Fibroblast of lung (primary cell): ENCODE measurements at regions not wholly inside any gene's neighbourhood (a gene's known extent, or its start where the extent isn't known, plus 50 kb on each side); places are given as distances from the start of the nearest gene placed in this dataset.

Experiments
- EZH2 ChIP-seq: IDR thresholded peaks from 2 replicates; pipeline ENCODE4 v1.5.1; 2012; ENCODE audit warnings: low read length, control low read depth, mild to moderate bottlenecking; ENCODE audit errors: missing control alignments
- TF ChIP-seq, protein P1 (sequence below), 2 donors: IDR thresholded peaks in 1 of 2; conservative IDR thresholded peaks in 1 of 2; 1 replicate in 1 of 2; 2 replicates in 1 of 2; pipeline ENCODE4 v1.5.1; 2011 to 2012; ENCODE audit warnings: low read length in 2 of 2, control low read depth in 1 of 2, inconsistent platforms in 1 of 2, low read depth in 1 of 2, mild to moderate bottlenecking in 1 of 2

DNA sequence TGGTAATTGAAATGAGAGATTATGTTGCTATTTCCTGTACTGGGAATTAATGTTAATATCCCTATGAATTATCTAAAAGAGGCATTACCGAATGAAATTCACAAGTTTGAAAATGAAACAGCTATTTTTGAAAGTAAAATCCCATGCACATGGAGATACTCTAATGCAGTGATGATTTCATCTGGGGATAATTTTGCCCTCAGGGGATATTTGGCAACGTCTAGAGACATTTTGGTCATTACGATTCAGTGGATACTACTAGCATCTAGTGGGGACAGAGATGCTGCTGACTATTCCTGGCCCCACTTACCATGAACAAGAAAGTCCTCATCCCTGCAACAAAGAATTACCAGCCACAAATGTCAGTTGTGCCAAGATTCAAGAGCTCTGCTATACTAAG lies 500.9 kb downstream of the EFNA5 start:
- TF ChIP-seq, protein P1, sequence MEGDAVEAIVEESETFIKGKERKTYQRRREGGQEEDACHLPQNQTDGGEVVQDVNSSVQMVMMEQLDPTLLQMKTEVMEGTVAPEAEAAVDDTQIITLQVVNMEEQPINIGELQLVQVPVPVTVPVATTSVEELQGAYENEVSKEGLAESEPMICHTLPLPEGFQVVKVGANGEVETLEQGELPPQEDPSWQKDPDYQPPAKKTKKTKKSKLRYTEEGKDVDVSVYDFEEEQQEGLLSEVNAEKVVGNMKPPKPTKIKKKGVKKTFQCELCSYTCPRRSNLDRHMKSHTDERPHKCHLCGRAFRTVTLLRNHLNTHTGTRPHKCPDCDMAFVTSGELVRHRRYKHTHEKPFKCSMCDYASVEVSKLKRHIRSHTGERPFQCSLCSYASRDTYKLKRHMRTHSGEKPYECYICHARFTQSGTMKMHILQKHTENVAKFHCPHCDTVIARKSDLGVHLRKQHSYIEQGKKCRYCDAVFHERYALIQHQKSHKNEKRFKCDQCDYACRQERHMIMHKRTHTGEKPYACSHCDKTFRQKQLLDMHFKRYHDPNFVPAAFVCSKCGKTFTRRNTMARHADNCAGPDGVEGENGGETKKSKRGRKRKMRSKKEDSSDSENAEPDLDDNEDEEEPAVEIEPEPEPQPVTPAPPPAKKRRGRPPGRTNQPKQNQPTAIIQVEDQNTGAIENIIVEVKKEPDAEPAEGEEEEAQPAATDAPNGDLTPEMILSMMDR (conservative IDR thresholded peaks at IDR 0.05 in 1 of 2, IDR thresholded peaks at IDR 0.05 in 1 of 2; ENCODE audit: low read depth in 1 of 2, low read length in 2 of 2): no peak
- TF ChIP-seq EZH2: no peak
